Subcutaneous abdominal adipose tissue (tissue), 5 donors: ENCODE measurements at regions not wholly inside any gene's neighbourhood (a gene's known extent, or its start where the extent isn't known, plus 50 kb on each side); places are given as distances from the start of the nearest gene placed in this dataset.

ENCODE experiments used
- H3K27ac ChIP-seq: one replicate; pipeline ENCODE4 v1.7.0; 2013; ENCODE audit warnings: low read depth, mild to moderate bottlenecking, inconsistent platforms, low read length, moderate library complexity
- H3K27me3 ChIP-seq, 5 donors: one replicate each; pipeline ENCODE4 v1.7.0; 2013; ENCODE audit warnings: low read length in 5 of 5, inconsistent platforms in 1 of 5; ENCODE audit not compliant: control insufficient read depth in 5 of 5, insufficient read depth in 4 of 5
- H3K36me3 ChIP-seq, 5 donors: one replicate each; pipeline ENCODE4 v1.7.0; 2013; ENCODE audit warnings: low read length in 5 of 5; ENCODE audit not compliant: control insufficient read depth in 5 of 5, insufficient read depth in 5 of 5
- H3K4me1 ChIP-seq, 5 donors: one replicate each; pipeline ENCODE4 v1.7.0; 2013; ENCODE audit warnings: low read length in 5 of 5, mild to moderate bottlenecking in 3 of 5, moderate library complexity in 1 of 5; ENCODE audit not compliant: control insufficient read depth in 5 of 5, insufficient read depth in 5 of 5
- H3K4me3 ChIP-seq, 5 donors: one replicate each; pipeline ENCODE4 v1.7.0; 2013; ENCODE audit warnings: low read length in 5 of 5, low read depth in 1 of 5
- H3K9ac ChIP-seq, 5 donors: one replicate each; pipeline ENCODE4 v1.7.0; 2013; ENCODE audit warnings: low read length in 5 of 5, mild to moderate bottlenecking in 4 of 5, moderate library complexity in 3 of 5
- H3K9me3 ChIP-seq, 5 donors: one replicate each; pipeline ENCODE4 v1.7.0; 2013; ENCODE audit warnings: low read length in 5 of 5; ENCODE audit not compliant: control insufficient read depth in 5 of 5
- donor health status: healthy.
- donor health status: healthy.
- donor health status: healthy.
- donor health status: healthy.
- donor health status: healthy.

DNA sequence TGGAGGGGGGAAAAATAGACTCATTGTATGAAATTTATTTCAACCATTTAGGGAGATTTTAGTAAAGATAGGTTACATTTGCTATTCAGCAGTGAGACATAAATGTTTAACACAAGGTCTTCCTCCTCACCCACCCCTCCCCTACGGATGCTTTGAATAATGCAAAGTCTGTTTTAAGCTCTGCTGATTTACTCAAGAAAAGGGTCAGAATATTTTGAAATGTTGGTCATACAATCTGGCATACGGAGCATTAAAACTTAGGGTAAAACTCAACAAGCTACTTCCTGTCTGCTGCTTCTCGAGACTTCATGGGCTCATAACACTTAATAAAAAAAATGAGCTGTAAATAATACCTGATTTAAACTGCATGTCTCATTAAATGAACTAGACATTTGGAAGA is 156.3 kb downstream of the WNT5A start:
- H3K36me3 ChIP-seq: no peaks in the 10 kb centered on the region
- H3K9ac ChIP-seq: no peak overlapping the region
- no peak overlapping the region for H3K4me3 ChIP-seq
- H3K27ac ChIP-seq: no peak overlapping the region
- no peaks in the 10 kb centered on the region for H3K4me1 ChIP-seq
- H3K27me3 ChIP-seq: no peaks in the 10 kb centered on the region
- no peaks in the 10 kb centered on the region for H3K9me3 ChIP-seq

GRCh38 chr3:55330355-55330754 is 156.8 kb downstream of the WNT5A start:
- Histone ChIP-seq H3K4me3 (no peak overlapping the region), H3K4me1 (no peaks in the 10 kb centered on the region), H3K9me3 (no peaks in the 10 kb centered on the region), H3K36me3 (no peaks in the 10 kb centered on the region), H3K27ac (no peak overlapping the region), H3K9ac (no peak overlapping the region), H3K27me3 (peaks cover 0 to under 1% (median 0%) of the 10 kb centered on the region in 5 donors)

- H3K9me3 ChIP-seq: no peaks in the 10 kb centered on the region
- no peak overlapping the region for H3K9ac ChIP-seq
- H3K4me1 ChIP-seq: no peaks in the 10 kb centered on the region
- H3K27ac ChIP-seq: no peak overlapping the region
- H3K27me3 ChIP-seq: peaks cover 0 to 3% (median 0%) of the 10 kb centered on the region in 5 donors
- H3K4me3 ChIP-seq: no peak overlapping the region
- no peaks in the 10 kb centered on the region for H3K36me3 ChIP-seq
These were observed 157.3 kb downstream of the WNT5A start for GRCh38 chr3:55329849-55330248.

DNA sequence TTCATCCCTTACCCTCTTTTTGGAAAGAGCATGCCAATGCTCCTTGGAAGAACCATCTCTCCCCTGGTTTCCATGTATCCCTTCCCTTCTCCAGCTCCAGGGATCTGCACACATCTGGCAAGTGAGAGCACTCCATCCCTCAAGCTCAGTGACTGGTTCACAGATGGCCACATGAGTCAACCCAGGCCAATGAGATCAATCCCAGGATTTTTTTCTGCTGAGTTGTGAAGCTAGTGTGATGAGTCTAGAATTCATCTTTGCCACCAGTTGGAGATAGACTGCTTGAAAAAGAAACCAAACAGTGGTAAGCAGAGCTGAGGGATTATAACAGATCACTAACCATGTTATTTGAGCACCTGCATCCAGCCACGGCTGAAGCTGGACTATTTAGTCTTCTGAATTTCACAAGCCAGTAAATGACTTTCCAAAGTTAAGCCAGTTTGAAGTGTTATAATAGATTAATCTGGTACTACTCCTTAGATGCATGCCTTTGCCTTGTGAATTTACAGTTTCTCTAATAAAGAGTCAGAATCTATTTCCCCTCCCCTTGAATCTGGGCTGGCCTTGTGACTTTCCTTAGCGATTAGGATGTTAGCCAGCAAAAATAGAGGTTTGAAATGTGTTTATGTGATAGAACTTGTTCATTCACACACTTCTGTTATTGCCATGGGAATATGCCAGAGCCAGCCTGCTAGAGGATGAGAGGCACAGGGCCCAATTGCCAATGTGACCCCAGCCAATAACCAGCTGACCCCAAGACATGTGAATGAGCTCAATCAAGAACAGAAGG is 159.8 kb downstream of the WNT5A start:
- no peaks in the 10 kb centered on the region for H3K36me3 ChIP-seq
- H3K9me3 ChIP-seq: no peaks in the 10 kb centered on the region
- no peak overlapping the region for H3K27ac ChIP-seq
- H3K27me3 ChIP-seq: peaks cover 0 to 3% (median 0%) of the 10 kb centered on the region in 5 donors
- H3K9ac ChIP-seq: no peak overlapping the region
- H3K4me1 ChIP-seq: no peaks in the 10 kb centered on the region
- H3K4me3 ChIP-seq: no peak overlapping the region

GRCh38 chr3:55322638-55323037 is 164.5 kb downstream of the WNT5A start:
- Histone ChIP-seq H3K27me3 (peaks cover 0 to 3% (median 0%) of the 10 kb centered on the region in 5 donors), H3K4me3 (no peak overlapping the region), H3K9ac (no peak overlapping the region), H3K4me1 (no peaks in the 10 kb centered on the region), H3K36me3 (no peaks in the 10 kb centered on the region), H3K9me3 (no peaks in the 10 kb centered on the region), H3K27ac (no peak overlapping the region)

- Histone ChIP-seq H3K36me3 (no peaks in the 10 kb centered on the region), H3K4me3 (no peak overlapping the region), H3K9ac (no peak overlapping the region), H3K27me3 (peaks cover 0 to 3% (median 0%) of the 10 kb centered on the region in 5 donors), H3K9me3 (no peaks in the 10 kb centered on the region), H3K4me1 (no peaks in the 10 kb centered on the region), H3K27ac (no peak overlapping the region)
These were observed 166.2 kb downstream of the WNT5A start for GRCh38 chr3:55320928-55321327.

- no peak overlapping the region for H3K4me3 ChIP-seq
- no peak overlapping the region for H3K9ac ChIP-seq
- H3K4me1 ChIP-seq: no peaks in the 10 kb centered on the region
- H3K27ac ChIP-seq: no peak overlapping the region
- no peaks in the 10 kb centered on the region for H3K27me3 ChIP-seq
- H3K9me3 ChIP-seq: no peaks in the 10 kb centered on the region
- no peaks in the 10 kb centered on the region for H3K36me3 ChIP-seq
These were observed 171.7 kb downstream of the WNT5A start for GRCh38 chr3:55315396-55315795.

GRCh38 chr3:55313666-55314065 is 173.4 kb downstream of the WNT5A start:
- H3K4me1 ChIP-seq: no peaks in the 10 kb centered on the region
- H3K36me3 ChIP-seq: no peaks in the 10 kb centered on the region
- H3K27me3 ChIP-seq: no peaks in the 10 kb centered on the region
- no peak overlapping the region for H3K9ac ChIP-seq
- H3K4me3 ChIP-seq: no peak overlapping the region
- no peaks in the 10 kb centered on the region for H3K9me3 ChIP-seq
- no peak overlapping the region for H3K27ac ChIP-seq

DNA sequence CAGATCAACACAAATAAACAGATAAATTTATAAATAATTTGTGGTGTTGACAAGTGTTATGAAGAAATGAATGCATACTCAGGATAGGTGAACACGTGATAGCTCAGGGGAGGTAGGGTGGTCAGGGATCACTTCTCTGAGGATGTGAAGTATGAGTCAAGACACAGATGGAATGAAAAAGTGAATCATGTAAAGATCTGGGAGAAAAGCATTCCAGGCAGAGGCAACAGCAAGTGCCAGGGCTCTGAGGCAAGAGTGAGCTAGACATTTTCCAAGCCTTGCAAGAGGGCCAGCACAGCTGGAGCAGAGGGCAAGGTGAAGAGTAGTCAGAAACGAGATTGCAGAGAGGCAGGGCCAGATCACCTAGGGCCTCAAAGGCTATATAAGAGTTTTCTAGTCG is 177.8 kb downstream of the WNT5A start:
- H3K4me1 ChIP-seq: peaks cover 0 to 7% (median 5%) of the 10 kb centered on the region in 5 donors
- H3K27ac ChIP-seq: no peak overlapping the region
- no peaks in the 10 kb centered on the region for H3K36me3 ChIP-seq
- H3K4me3 ChIP-seq: no peak overlapping the region
- H3K27me3 ChIP-seq: no peaks in the 10 kb centered on the region
- no peaks in the 10 kb centered on the region for H3K9me3 ChIP-seq
- H3K9ac ChIP-seq: no peak overlapping the region

GRCh38 chr3:55307622-55308021 is 179.5 kb downstream of the WNT5A start:
- H3K9me3 ChIP-seq: no peaks in the 10 kb centered on the region
- peaks cover 0 to 7% (median 5%) of the 10 kb centered on the region in 5 donors for H3K4me1 ChIP-seq
- H3K36me3 ChIP-seq: no peaks in the 10 kb centered on the region
- no peak overlapping the region for H3K4me3 ChIP-seq
- no peaks in the 10 kb centered on the region for H3K27me3 ChIP-seq
- H3K27ac ChIP-seq: no peak overlapping the region
- no peak overlapping the region for H3K9ac ChIP-seq
